HL-60 (cell line): ENCODE measurements at regions not wholly inside any gene's neighbourhood (a gene's known extent, or its start where the extent isn't known, plus 50 kb on each side); places are given as distances from the start of the nearest gene placed in this dataset.

Source experiments
- DNase-seq, 2 experiments: peaks; one replicate each; pipeline ENCODE4 v3.0.0-alpha.2; 2010 to 2020; ENCODE audit warnings: low read depth in 1 of 2, low spot score in 1 of 2
- H3K27ac ChIP-seq: fragments of 250-450 bp; sonication (Bioruptor Pico); replicated peaks from 2 replicates; pipeline ENCODE4 v1.5.1; 2020; ENCODE audit warnings: mild to moderate bottlenecking, moderate library complexity
- H3K27me3 ChIP-seq: fragments of 250-450 bp; sonication (Bioruptor Pico); 2 replicates; pipeline ENCODE4 v1.5.1; 2021; ENCODE audit warnings: mild to moderate bottlenecking, moderate library complexity; ENCODE audit not compliant: insufficient read depth, poor library complexity, severe bottlenecking
- H3K4me3 ChIP-seq: replicated peaks from 2 replicates; pipeline ENCODE4 v1.5.1; 2011; ENCODE audit warnings: mild to moderate bottlenecking, control low read depth, low read length; ENCODE audit not compliant: insufficient read depth
- GABPA ChIP-seq: IDR thresholded peaks from 2 replicates; pipeline ENCODE4 v1.6.1; 2012; ENCODE audit warnings: low read depth
- POLR2AphosphoS5 ChIP-seq: IDR thresholded peaks from 2 replicates; pipeline ENCODE4 v1.6.1; 2012; ENCODE audit warnings: low read depth
- SPI1 ChIP-seq: IDR thresholded peaks from 2 replicates; pipeline ENCODE4 v1.6.1; 2012; ENCODE audit warnings: low read depth, mild to moderate bottlenecking, borderline replicate concordance
- TF ChIP-seq, protein P1 (sequence below): IDR thresholded peaks from one replicate; pipeline ENCODE4 v1.5.1; 2011; ENCODE audit warnings: low read length, control low read depth, inconsistent platforms; ENCODE audit not compliant: insufficient read depth
- TF ChIP-seq, protein P2 (sequence below): IDR thresholded peaks from 2 replicates; pipeline ENCODE4 v1.6.1; 2012; ENCODE audit warnings: low read depth; ENCODE audit not compliant: insufficient replicate concordance

DNA sequence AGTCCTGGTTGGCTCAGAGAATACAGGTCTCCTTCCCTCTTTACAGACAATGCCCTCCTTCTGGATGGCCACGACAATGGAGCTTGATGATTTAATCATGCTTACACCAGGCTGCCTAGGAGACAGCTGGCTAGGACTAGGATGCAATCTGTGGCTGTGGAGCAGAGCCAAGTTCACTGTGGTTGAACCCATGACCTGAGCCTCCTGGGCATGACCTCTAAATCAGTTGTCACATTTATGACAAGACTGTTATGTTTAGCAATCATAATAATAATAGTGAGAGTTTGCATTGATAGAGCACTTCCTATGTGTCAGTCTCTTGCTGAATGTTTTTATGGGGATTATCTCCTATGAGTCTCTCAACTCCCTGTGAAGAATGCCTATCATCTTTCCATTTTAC is 244.1 kb downstream of the ICOS start:
- no peak for DNase-seq
- no peak overlapping the region for H3K4me3 ChIP-seq
- H3K27ac ChIP-seq, result no peak overlapping the region
- no peak for TF ChIP-seq POLR2AphosphoS5
- no peak for TF ChIP-seq SPI1
- TF ChIP-seq, protein P1, sequence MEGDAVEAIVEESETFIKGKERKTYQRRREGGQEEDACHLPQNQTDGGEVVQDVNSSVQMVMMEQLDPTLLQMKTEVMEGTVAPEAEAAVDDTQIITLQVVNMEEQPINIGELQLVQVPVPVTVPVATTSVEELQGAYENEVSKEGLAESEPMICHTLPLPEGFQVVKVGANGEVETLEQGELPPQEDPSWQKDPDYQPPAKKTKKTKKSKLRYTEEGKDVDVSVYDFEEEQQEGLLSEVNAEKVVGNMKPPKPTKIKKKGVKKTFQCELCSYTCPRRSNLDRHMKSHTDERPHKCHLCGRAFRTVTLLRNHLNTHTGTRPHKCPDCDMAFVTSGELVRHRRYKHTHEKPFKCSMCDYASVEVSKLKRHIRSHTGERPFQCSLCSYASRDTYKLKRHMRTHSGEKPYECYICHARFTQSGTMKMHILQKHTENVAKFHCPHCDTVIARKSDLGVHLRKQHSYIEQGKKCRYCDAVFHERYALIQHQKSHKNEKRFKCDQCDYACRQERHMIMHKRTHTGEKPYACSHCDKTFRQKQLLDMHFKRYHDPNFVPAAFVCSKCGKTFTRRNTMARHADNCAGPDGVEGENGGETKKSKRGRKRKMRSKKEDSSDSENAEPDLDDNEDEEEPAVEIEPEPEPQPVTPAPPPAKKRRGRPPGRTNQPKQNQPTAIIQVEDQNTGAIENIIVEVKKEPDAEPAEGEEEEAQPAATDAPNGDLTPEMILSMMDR, result no peak
- no peak for TF ChIP-seq GABPA
- TF ChIP-seq, protein P2, sequence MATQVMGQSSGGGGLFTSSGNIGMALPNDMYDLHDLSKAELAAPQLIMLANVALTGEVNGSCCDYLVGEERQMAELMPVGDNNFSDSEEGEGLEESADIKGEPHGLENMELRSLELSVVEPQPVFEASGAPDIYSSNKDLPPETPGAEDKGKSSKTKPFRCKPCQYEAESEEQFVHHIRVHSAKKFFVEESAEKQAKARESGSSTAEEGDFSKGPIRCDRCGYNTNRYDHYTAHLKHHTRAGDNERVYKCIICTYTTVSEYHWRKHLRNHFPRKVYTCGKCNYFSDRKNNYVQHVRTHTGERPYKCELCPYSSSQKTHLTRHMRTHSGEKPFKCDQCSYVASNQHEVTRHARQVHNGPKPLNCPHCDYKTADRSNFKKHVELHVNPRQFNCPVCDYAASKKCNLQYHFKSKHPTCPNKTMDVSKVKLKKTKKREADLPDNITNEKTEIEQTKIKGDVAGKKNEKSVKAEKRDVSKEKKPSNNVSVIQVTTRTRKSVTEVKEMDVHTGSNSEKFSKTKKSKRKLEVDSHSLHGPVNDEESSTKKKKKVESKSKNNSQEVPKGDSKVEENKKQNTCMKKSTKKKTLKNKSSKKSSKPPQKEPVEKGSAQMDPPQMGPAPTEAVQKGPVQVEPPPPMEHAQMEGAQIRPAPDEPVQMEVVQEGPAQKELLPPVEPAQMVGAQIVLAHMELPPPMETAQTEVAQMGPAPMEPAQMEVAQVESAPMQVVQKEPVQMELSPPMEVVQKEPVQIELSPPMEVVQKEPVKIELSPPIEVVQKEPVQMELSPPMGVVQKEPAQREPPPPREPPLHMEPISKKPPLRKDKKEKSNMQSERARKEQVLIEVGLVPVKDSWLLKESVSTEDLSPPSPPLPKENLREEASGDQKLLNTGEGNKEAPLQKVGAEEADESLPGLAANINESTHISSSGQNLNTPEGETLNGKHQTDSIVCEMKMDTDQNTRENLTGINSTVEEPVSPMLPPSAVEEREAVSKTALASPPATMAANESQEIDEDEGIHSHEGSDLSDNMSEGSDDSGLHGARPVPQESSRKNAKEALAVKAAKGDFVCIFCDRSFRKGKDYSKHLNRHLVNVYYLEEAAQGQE, result no peak
- H3K27me3 ChIP-seq, result no peaks in the 10 kb centered on the region

DNA sequence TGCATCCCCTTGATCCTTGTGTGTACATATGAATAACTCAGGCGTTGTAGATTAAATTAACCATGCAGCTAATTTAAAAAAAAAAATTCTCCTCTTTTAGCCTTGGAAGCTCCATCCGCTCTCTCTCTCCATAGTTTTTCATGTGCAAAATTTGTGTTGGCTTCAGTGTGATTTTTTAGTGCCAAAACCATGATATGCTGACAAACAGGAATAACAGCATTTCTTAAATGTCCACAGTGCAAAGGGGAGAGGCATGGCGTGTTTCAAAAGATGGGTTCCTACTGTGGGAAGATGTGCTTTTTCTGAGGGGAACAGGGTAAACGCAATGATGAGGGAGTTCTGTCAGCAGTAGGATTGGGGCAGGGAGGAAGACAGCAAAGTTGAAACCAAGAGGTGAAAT is 247.0 kb downstream of the ICOS start:
- TF ChIP-seq SPI1, result no peak
- TF ChIP-seq POLR2AphosphoS5, result no peak
- TF ChIP-seq GABPA, result no peak
- TF ChIP-seq, protein P1, result no peak
- TF ChIP-seq, protein P2, result no peak

DNA sequence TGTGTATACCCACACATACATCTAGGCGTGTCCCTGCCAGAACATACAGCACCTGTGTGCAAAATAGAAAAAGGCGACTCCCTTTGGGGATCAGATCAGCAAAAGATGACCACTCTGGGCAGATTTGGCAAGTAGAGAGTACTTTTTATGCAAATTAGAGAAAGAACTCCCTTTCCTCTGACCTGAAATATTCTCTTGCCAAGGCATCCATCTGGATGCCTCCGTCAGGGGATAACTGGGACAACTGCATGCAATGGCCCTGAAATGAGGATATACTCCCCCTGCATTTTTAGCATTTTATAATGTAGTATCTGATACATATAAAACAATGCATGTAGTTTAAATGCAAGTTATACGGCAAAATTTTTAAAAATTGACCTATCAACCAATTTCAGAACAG is 247.7 kb downstream of the ICOS start:
- H3K27me3 ChIP-seq, result no peaks in the 10 kb centered on the region
- TF ChIP-seq, protein P1, result no peak
- TF ChIP-seq GABPA (no peak), SPI1 (no peak), POLR2AphosphoS5 (no peak)
- TF ChIP-seq, protein P2, result no peak
- H3K27ac ChIP-seq, result no peak overlapping the region
- no peak for DNase-seq
- H3K4me3 ChIP-seq, result no peak overlapping the region

More for the DNA sequence above, 247.0 kb downstream of the ICOS start:
- no peak overlapping the region for H3K27ac ChIP-seq
- DNase-seq, result no peak
- no peak overlapping the region for H3K4me3 ChIP-seq
- no peaks in the 10 kb centered on the region for H3K27me3 ChIP-seq
